Limb (tissue), 2 donors: ENCODE measurements at regions not wholly inside any gene's neighbourhood (a gene's known extent, or its start where the extent isn't known, plus 50 kb on each side); places are given as distances from the start of the nearest gene placed in this dataset.
"Not testable (repeated sequence)": the region's sequence is repeated elsewhere in the genome, so short reads cannot be mapped to it uniquely, and the experiment has no call there.

Experiments used
- DNase-seq, 2 donors: peaks; one replicate each; pipeline ENCODE4 v3.0.0-alpha.2; 2016; ENCODE audit errors: extremely low spot score in 2 of 2

- no peak for DNase-seq
Observed at GRCh38 chr3:135633078-135633477, 332.4 kb upstream of the PPP2R3A start.

DNA sequence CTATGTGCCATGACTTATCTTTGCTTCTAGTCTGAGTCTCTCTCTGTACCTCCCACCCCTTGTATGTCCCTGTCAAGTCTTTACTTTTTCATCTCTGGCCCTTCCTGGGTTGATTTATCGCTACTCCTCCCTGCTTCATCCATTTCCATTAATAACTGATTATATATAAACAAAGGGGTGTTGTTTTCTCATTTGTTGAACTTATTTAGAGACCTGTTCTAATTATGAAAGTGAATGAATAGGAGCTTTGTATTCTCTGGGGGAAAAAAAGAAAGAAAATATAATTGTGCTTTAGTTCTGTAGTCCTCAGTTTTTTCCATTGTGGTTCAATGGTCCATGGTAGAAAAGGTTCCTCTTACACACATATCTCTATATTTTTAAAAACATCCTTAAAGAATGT is 328.9 kb upstream of the PPP2R3A start:
- no peak for DNase-seq

GRCh38 chr3:135637013-135637412 is 328.5 kb upstream of the PPP2R3A start:
- DNase-seq: no peak

DNA sequence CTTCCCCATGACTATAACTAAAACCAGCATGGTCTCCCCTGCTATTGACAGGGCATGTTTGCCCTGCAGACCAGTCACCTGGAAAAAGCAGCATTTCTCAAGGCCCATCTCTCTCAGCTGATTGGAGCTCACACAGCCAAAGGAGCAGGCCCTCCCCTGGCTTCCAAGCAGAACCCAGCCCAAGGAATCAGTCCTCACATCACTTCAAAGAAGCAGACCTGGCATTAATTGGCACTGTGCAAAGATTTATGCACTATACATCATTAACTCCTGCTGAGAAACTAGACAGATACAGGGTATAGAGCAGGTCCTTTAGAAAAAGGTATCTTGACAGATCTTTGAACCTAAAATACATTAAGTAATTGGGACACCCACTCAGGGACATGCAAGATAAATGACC is 323.8 kb upstream of the PPP2R3A start:
- DNase-seq: no peak

GRCh38 chr3:135645541-135645940 is 320.0 kb upstream of the PPP2R3A start:
- no peak for DNase-seq

DNA sequence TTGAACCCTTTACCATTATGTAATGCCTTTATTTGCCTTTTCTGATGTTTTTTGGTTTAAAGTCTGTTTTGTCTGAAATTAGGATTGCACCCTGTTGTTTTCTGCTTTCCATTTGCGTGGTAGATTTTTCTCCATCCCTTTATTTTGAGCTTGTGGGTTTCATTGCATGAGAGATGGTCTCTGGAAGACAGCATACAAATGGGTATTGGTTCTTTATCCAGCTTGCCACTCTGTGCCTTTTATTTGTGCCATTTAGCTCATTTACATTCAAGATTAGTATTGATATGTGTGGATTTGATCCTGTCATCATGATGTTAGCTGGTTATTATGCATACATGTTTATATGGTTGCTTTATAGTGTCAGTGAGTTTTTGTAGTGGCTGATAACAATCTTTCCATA is 318.7 kb upstream of the PPP2R3A start:
- no peak for DNase-seq

DNA sequence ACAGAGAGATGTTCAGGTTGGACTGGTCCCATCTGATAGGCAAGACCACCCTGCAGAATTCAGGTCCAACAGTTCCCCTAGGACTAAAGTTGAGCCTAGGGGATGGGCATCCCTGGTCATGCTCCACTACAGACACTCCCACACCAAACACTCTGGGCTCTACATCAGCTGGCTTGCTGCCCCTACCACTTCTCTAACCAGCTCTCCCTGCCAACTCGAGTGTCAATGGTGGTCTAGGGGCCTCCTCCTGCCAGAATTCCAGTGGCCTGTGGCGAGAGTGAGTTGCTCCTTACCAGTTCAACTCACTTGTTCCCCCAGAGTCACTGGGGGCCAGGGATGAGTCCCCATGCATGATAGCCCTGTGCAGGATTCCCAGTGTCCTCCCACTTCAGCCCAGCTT is 316.2 kb upstream of the PPP2R3A start:
- no peak for DNase-seq

- no peak for DNase-seq
Observed at GRCh38 chr3:135650309-135650708, 315.2 kb upstream of the PPP2R3A start.

GRCh38 chr3:135652388-135652787 is 313.1 kb upstream of the PPP2R3A start:
- no peak for DNase-seq

DNA sequence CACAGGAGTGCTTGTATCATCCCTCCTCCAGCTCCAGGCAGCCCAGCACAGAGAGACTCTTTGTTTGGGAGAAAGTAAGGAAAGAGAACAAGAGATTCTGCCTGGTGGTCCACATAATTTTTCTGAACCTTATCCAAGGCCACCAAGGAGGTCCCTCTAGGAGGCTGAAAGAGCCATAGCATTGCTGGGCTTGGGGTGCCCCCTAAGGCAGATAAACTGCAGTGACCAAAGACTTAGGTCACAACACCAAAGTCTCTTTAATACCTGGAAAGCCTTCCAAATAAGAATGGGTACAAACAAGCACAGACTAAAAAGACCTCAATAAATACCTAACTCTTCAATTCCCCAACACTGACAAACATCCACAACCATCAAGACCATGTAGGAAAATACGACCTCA is 310.2 kb upstream of the PPP2R3A start:
- no peak for DNase-seq

- DNase-seq: not testable (repeated sequence)
Observed at GRCh38 chr3:135658451-135658850, 307.1 kb upstream of the PPP2R3A start.

DNA sequence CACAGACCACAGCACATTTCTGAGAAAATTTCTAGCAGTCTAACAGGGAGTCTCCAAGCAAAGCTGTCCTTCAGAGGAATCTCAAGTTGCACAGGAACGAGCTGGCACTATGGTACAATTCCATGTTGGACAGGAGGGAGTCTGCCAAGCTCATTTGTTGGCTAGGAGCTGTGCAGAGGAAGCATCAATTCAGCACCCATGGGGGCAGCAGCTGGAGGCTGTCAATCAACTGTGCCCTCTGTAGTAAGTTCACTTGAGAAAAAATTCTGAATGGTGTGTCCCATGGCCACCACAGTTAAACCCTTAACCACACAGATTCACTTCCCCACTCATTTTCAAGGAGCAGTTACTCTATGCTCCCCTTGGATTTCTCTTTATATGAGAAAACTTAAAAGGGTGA is 298.5 kb upstream of the PPP2R3A start:
- no peak for DNase-seq

- DNase-seq: no peak
Observed at GRCh38 chr3:135674508-135674907, 291.0 kb upstream of the PPP2R3A start.

GRCh38 chr3:135678386-135678785 is 287.1 kb upstream of the PPP2R3A start:
- no peak for DNase-seq

- DNase-seq: no peak
Observed at GRCh38 chr3:135688003-135688402, 277.5 kb upstream of the PPP2R3A start.

- no peak for DNase-seq
Observed at GRCh38 chr3:135690664-135691063, 274.9 kb upstream of the PPP2R3A start.

DNA sequence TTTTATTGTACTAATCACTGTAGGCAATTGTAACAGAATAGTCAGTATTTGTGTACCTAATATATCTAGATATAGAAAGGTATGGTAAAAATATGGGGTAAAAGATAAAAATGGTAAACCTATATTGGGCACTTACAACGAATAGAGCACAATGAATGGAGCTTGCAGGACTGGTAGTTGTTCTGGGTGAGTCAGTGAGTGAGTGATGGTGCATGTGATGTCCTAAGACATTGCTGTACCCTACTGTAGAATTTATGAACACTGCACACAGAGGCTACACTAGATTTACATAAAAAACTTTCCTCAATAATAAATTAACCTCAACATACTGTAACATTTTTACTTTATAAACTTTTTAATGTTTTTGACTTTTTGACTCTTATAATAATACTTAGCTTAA is 274.3 kb upstream of the PPP2R3A start:
- no peak for DNase-seq

GRCh38 chr3:135694142-135694541 is 271.4 kb upstream of the PPP2R3A start:
- DNase-seq: no peak

GRCh38 chr3:135699741-135700140 is 265.8 kb upstream of the PPP2R3A start:
- no peak for DNase-seq

- peak in 1 of 2 donors; percentile 28 for DNase-seq
Observed at GRCh38 chr3:135706758-135707375, 258.7 kb upstream of the PPP2R3A start.

GRCh38 chr3:135719449-135719848 is 246.1 kb upstream of the PPP2R3A start:
- no peak for DNase-seq

- no peak for DNase-seq
Observed at GRCh38 chr3:135728007-135728721, 237.4 kb upstream of the PPP2R3A start.

DNA sequence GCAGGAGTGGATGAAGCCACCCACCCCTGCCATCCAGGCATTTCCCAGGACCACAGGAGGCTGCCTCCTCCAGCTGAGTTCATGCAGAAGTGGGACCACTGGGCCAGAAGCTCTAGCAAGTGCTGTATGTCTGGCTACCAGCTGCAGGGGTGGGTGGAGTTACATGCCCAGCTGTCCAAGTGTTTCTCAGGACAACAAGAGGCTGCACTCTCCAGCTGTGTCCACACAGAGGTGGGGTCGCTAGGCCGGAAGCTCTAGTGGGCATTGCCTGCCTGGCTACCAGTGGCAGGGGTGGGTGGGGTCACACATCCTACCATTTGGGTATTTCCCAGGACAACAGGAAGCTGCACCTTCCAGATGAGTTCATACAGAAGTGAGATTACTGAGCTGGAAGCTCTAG is 234.0 kb upstream of the PPP2R3A start:
- no peak for DNase-seq
